Left ventricle myocardium inferior (tissue), 1 donor: ENCODE measurements at regions not wholly inside any gene's neighbourhood (a gene's known extent, or its start where the extent isn't known, plus 50 kb on each side); places are given as distances from the start of the nearest gene placed in this dataset.

Experiments used
- DNase-seq: peaks from one replicate; pipeline ENCODE4 v3.0.0-alpha.2; 2020
- H3K27ac ChIP-seq: fragments of 200-600 bp; replicated peaks from 2 replicates; pipeline ENCODE4 v1.8.0; 2021
- H3K27me3 ChIP-seq: fragments of 200-600 bp; 2 replicates; pipeline ENCODE4 v1.8.0; 2021; ENCODE audit warnings: low read depth
- H3K36me3 ChIP-seq: fragments of 200-600 bp; 2 replicates; pipeline ENCODE4 v1.8.0; 2021
- H3K4me1 ChIP-seq: fragments of 200-600 bp; 2 replicates; pipeline ENCODE4 v1.8.0; 2021
- H3K4me3 ChIP-seq: fragments of 200-600 bp; 2 replicates; pipeline ENCODE4 v1.8.0; 2021; ENCODE audit warnings: mild to moderate bottlenecking, moderate library complexity
- H3K9me3 ChIP-seq: fragments of 200-600 bp; replicated peaks from 2 replicates; pipeline ENCODE4 v1.8.0; 2021
- intact Hi-C: fragments of 100-400 bp; cut with micrococcal nuclease; formaldehyde crosslinking; loops from one replicate; pipeline ENCODE4 v1.11.0; 2022
- TF ChIP-seq, protein P1 (sequence below): fragments of 200-600 bp; IDR thresholded peaks from 2 replicates; pipeline ENCODE4 v1.8.0; 2021; ENCODE audit warnings: antibody characterized with exemption, mild to moderate bottlenecking, borderline replicate concordance
- donor health status: DM: no; HTN: yes; CAD: no; lungs with severe emphysema.

DNA sequence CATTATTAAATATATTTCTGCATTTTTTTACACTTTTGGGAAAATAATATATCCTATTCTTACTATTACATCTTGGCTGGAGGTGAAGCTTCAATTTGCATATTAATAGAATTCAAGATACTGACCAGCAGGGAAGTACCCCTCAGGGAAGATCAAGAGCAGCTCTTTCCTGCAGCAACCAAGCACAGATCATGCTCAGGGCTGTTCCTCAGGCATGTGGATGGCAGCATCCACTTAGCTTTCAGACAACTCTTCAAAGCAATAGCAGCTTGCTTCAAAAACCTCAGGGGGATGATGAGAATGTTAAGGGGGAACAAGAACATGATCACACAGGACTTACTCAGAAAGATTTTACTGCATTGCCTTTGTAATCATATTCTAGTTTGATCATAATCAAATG, 731.8 kb downstream of the SEMA5A start:
- TF ChIP-seq, protein P1, sequence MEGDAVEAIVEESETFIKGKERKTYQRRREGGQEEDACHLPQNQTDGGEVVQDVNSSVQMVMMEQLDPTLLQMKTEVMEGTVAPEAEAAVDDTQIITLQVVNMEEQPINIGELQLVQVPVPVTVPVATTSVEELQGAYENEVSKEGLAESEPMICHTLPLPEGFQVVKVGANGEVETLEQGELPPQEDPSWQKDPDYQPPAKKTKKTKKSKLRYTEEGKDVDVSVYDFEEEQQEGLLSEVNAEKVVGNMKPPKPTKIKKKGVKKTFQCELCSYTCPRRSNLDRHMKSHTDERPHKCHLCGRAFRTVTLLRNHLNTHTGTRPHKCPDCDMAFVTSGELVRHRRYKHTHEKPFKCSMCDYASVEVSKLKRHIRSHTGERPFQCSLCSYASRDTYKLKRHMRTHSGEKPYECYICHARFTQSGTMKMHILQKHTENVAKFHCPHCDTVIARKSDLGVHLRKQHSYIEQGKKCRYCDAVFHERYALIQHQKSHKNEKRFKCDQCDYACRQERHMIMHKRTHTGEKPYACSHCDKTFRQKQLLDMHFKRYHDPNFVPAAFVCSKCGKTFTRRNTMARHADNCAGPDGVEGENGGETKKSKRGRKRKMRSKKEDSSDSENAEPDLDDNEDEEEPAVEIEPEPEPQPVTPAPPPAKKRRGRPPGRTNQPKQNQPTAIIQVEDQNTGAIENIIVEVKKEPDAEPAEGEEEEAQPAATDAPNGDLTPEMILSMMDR = no peak
- Histone ChIP-seq H3K27me3 (no peaks in the 10 kb centered on the region), H3K36me3 (no peaks in the 10 kb centered on the region), H3K4me1 (no peaks in the 10 kb centered on the region), H3K27ac (no peak overlapping the region), H3K9me3 (peaks cover 80% of the 10 kb centered on the region), H3K4me3 (no peak overlapping the region)
- intact Hi-C loops = no loop called here
- DNase-seq = no peak

DNA sequence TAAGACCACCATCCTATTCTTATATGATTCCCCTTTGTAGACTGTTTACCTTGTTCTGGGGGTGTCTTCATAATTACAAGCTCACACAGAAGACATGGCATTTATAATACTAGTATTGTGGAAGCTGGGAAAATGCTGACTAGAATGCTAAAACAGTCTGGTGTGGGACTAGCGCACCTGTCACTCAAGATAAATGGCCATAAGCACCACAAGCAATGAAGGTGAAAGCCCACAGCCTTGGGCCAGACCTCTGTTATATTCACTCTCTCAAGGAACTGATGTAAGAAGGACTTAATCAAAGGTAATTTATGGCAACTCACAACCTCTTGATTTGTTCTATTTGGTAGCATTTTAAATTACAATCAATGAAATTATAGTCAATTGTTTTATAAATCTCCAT, 721.5 kb downstream of the SEMA5A start:
- no peak for DNase-seq
- Histone ChIP-seq H3K9me3 (peaks cover 19% of the 10 kb centered on the region), H3K27ac (no peak overlapping the region), H3K4me3 (no peak overlapping the region), H3K27me3 (no peaks in the 10 kb centered on the region), H3K4me1 (no peaks in the 10 kb centered on the region), H3K36me3 (no peaks in the 10 kb centered on the region)
- TF ChIP-seq, protein P1 = no peak
- intact Hi-C loops = no loop called here

DNA sequence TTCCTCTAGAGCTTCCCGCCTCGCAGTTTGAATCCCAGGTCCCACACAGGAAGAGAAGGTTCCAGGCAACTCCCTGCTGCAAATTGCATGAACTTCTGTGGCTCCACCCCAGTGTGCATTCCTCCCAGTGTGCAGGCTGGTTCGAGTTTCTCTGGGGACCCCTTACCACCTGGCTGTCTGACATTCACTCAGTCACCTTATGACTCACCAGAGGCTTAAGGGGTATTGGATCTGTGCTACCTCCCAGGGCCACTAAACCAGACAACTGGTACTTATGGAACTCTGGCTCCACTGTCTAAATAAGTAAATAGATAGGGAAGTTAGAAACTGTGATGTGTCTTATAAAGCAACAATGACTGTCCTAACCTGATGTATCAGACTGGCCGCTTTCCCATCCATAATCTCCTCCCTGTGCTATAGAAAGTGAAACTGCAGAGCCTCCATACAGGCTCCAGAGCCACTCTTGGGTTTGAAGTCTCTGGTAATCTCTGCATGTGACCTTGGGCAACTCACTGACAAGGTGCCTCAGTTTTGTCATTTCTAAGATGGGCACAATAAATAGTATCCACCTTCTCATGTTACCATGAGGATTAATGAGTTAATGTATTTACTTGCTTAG, 720.6 kb downstream of the SEMA5A start:
- intact Hi-C loops = no loop called here
- H3K4me1 ChIP-seq = no peaks in the 10 kb centered on the region
- TF ChIP-seq, protein P1 = no peak
- H3K27ac ChIP-seq = no peak overlapping the region
- H3K27me3 ChIP-seq = no peaks in the 10 kb centered on the region
- no peak for DNase-seq
- H3K9me3 ChIP-seq = peaks cover 10% of the 10 kb centered on the region
- no peak overlapping the region for H3K4me3 ChIP-seq
- no peaks in the 10 kb centered on the region for H3K36me3 ChIP-seq

DNA sequence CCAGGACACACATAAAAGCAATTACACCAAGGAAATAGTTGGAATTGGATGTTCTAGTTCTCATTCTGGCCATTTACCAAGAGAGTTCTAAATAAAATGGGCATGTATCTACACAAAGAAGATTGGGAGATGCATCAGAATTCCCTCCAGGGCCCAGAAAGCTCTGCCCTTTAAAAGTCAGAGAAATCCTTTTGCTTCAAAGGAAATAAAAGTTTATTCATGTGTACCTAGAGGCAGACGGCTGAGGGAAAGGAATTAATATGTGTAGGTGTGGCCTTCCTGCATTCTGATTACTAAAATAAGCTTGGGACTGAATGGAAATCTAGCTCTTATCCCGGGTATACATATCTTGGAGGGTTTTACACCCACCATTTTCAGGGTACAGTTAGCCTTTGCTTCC, 719.4 kb downstream of the SEMA5A start:
- H3K4me1 ChIP-seq = no peaks in the 10 kb centered on the region
- no peaks in the 10 kb centered on the region for H3K27me3 ChIP-seq
- H3K9me3 ChIP-seq = peaks cover 11% of the 10 kb centered on the region
- TF ChIP-seq, protein P1 = no peak
- no peaks in the 10 kb centered on the region for H3K36me3 ChIP-seq
- no peak overlapping the region for H3K4me3 ChIP-seq
- DNase-seq = no peak
- intact Hi-C loops = no loop called here
- no peak overlapping the region for H3K27ac ChIP-seq

DNA sequence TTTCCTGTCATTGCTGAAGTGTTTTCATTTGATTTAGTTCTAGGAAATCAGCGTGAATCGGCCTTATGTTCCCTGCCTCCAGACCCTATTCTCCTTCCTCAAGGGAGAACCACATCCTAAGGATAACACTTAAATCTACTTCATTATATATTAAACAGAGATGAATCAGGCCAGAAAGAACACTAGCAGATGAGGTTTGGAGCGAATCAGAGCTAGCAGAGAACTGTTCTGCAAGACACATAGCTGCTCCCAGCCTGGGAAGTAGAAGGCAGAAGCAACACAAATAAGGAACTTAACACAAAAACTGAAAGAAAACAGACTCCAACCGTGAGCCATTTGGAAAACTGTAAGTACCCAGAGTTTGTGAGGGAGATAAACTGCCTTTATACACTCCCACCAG, 718.2 kb downstream of the SEMA5A start:
- intact Hi-C loops = no loop called here
- Histone ChIP-seq H3K36me3 (no peaks in the 10 kb centered on the region), H3K27me3 (no peaks in the 10 kb centered on the region), H3K4me1 (no peaks in the 10 kb centered on the region), H3K27ac (no peak overlapping the region), H3K4me3 (no peak overlapping the region), H3K9me3 (peaks cover 9% of the 10 kb centered on the region)
- no peak for DNase-seq
- TF ChIP-seq, protein P1 = no peak
